ENCODE measurements at regions not wholly inside any gene's neighbourhood (a gene's known extent, or its start where the extent isn't known, plus 50 kb on each side); places are given as distances from the start of the nearest gene placed in this dataset.

DNA sequence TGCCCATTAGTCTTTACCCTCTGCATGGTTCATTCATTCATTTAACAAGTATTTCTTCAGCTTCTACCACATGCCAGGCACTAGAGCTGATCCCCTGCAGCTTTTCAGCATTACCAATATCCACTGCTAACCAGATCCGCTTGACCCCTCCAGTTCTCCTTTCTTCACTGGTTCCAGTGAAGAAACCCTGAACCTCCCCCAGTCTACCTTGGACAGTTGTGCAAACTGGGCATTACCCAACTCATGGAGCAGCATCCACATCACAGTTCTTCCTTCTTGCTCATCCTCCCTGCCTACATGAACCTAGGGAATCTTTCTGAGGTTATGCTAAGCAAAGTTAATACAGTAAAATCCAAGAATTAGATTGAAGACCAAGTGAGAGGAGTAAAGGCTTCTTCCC is 78.7 kb upstream of the SERP2 start:
- TF ChIP-seq TAF1 (IDR thresholded peaks at IDR 0.05; ENCODE audit: low read depth, low read length), result no peak
- TF ChIP-seq POLR2AphosphoS5 (IDR thresholded peaks at IDR 0.05; ENCODE audit: low read depth, low read length), result no peak
- TF ChIP-seq POLR2A (IDR thresholded peaks at IDR 0.05; ENCODE audit: low read depth, low read length), result no peak
- no peak for TF ChIP-seq SPI1 (IDR thresholded peaks at IDR 0.05; ENCODE audit: low read depth, low read length)
- TF ChIP-seq POU2F2 (IDR thresholded peaks at IDR 0.05; ENCODE audit: low read depth, low read length), result no peak
- TF ChIP-seq PAX5 (IDR thresholded peaks at IDR 0.05; ENCODE audit: insufficient read depth, low read length, severe bottlenecking), result no peak
